C4-2B (cell line): ENCODE measurements at regions not wholly inside any gene's neighbourhood (a gene's known extent, or its start where the extent isn't known, plus 50 kb on each side); places are given as distances from the start of the nearest gene placed in this dataset.

Experiments
- CTCF ChIP-seq: fragments of 450-650 bp; conservative IDR thresholded peaks from 2 replicates; pipeline ENCODE4 v1.5.1; 2017; ENCODE audit warnings: mild to moderate bottlenecking
- ZFX ChIP-seq: fragments of 450-650 bp; IDR thresholded peaks from 2 replicates; pipeline ENCODE4 v1.6.1; 2017

GRCh38 chr5:30592833-30593232 is 600.7 kb upstream of the CDH6 start:
- no peak for TF ChIP-seq CTCF
- no peak for TF ChIP-seq ZFX
